Right lobe of liver (tissue), 6 donors: ENCODE measurements at regions not wholly inside any gene's neighbourhood (a gene's known extent, or its start where the extent isn't known, plus 50 kb on each side); places are given as distances from the start of the nearest gene placed in this dataset.

Source experiments
- ATAC-seq, 4 donors: fragments of 200-7000 bp; cut with Tn5 transposase; one replicate each; pipeline ENCODE4 v1.9.1; 2020; ENCODE audit warnings: mild to moderate bottlenecking in 4 of 4, moderate library complexity in 4 of 4
- DNase-seq, 3 donors: peaks; one replicate each; pipeline ENCODE4 v3.0.0-alpha.2; 2020
- H3K27ac ChIP-seq, 3 donors: fragments of 200-600 bp; one replicate each; pipeline ENCODE4 v1.8.0; 2022
- H3K27me3 ChIP-seq, 2 donors: fragments of 200-600 bp; one replicate each; pipeline ENCODE4 v1.8.0; 2022
- H3K36me3 ChIP-seq, 4 donors: fragments of 200-600 bp; sonication (generic) in 1 of 4; one replicate each; pipeline versions ENCODE4 v1.5.1 to v1.8.0; 2017 to 2022; ENCODE audit warnings: control low read depth in 1 of 4
- H3K4me1 ChIP-seq, 4 donors: fragments of 200-600 bp; sonication (generic) in 1 of 4; one replicate each; pipeline versions ENCODE4 v1.5.1 to v1.8.0; 2017 to 2022; ENCODE audit warnings: control low read depth in 1 of 4
- H3K4me3 ChIP-seq, 3 donors: fragments of 200-600 bp; one replicate each; pipeline ENCODE4 v1.8.0; 2022
- H3K9me3 ChIP-seq, 4 donors: fragments of 200-600 bp; sonication (generic) in 1 of 4; one replicate each; pipeline versions ENCODE4 v1.5.1 to v1.8.0; 2017 to 2022; ENCODE audit warnings: control low read depth in 1 of 4
- CTCF ChIP-seq, 4 donors: fragments of 200-600 bp in 3 of 4; fragments of 450-650 bp in 1 of 4; IDR thresholded peaks; one replicate each; pipeline versions ENCODE4 v1.5.1 to v1.8.0; 2016 to 2022; ENCODE audit warnings: antibody characterized with exemption in 4 of 4, mild to moderate bottlenecking in 2 of 4
- POLR2A ChIP-seq: fragments of 450-650 bp; IDR thresholded peaks from one replicate; pipeline ENCODE4 v1.6.1; 2017; ENCODE audit warnings: antibody characterized with exemption, mild to moderate bottlenecking
- WGBS: methylation state at CpG from one replicate; pipeline ENCODE4 v1.1.6; 2018; ENCODE audit warnings: low coverage, low lambda C conversion rate; ENCODE audit not compliant: insufficient coverage; ENCODE audit errors: missing lambda C conversion rate; 5-methylcytosine and 5-hydroxymethylcytosine counted together
- intact Hi-C, 2 donors: fragments of 100-400 bp; cut with DNase I; formaldehyde crosslinking; loops; one replicate each; pipeline versions ENCODE4 v1.11.2 to v1.14.1; 2022
- donor health status: DM: no; HTN: yes; CAD: no.
- donor health status: DM: no; HTN: no; CAD: no.
- donor health status: DM: no; HTN: no; CAD: no.
- donor health status: DM: no; HTN: yes; CAD: no.
- donor health status: DM: no; HTN: yes; CAD: no.

DNA sequence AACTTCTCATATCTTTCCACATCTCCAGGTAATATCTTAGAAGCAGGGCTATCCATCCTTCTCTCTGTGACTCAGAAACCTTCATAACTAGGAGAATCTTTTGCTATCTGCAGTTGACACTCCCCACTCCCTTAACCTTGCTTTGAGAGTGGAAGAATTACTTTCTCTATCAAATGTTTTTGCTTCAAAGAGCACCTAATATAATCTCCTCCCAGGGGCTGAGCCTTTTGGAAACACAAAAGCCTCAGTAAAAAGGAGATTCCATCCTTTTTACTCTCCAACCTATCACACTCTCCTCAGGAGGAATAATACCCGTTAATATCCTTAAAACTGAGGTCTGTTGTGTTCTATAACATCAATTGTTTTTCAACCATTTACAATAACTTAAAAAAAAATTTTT lies 94.9 kb upstream of the DNAJC10 start:
- WGBS = 38% methylated on average over 1 of the region's 1 CpG
- DNase-seq (no peak), ATAC-seq (no peak)
- H3K9me3 ChIP-seq = peaks cover 0 to 3% (median 0%) of the 10 kb centered on the region in 4 donors
- H3K27me3 ChIP-seq = no peaks in the 10 kb centered on the region
- no peak for TF ChIP-seq POLR2A
- TF ChIP-seq CTCF (IDR thresholded peaks at IDR 0.05) = no peak
- H3K4me3 ChIP-seq = no peak overlapping the region
- H3K36me3 ChIP-seq = no peaks in the 10 kb centered on the region
- H3K4me1 ChIP-seq = no peaks in the 10 kb centered on the region
- intact Hi-C loops = no loop called here
- H3K27ac ChIP-seq = no peak overlapping the region

- TF ChIP-seq CTCF (IDR thresholded peaks at IDR 0.05) (no peak), POLR2A (no peak)
- no peak for DNase-seq
- H3K4me1 ChIP-seq = no peaks in the 10 kb centered on the region
- H3K27me3 ChIP-seq = no peaks in the 10 kb centered on the region
- H3K36me3 ChIP-seq = no peaks in the 10 kb centered on the region
- H3K4me3 ChIP-seq = no peak overlapping the region
- H3K9me3 ChIP-seq = peaks cover 0 to 3% (median 0%) of the 10 kb centered on the region in 4 donors
- ATAC-seq = no peak
- intact Hi-C loops = no loop called here
- H3K27ac ChIP-seq = no peak overlapping the region
Observed at GRCh38 chr2:182621810-182622209, 94.2 kb upstream of the DNAJC10 start.

DNA sequence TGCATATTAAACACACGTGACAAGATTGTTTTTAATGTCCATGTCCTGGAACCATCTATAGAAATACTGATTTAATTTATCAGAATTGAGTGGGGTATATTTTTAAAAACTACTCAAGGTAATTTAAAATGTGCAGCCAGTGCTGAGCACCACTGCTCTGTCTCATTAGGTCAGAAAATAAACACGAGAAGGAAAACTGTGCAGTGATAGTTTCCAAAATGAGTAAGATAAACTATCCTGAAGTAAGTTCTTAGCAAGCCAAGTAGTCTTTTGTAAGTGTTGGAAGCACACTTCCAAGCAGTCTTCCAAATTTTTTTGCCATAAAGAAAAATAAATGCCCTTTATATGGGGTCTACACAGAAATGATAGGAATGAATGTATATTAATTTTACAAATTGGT lies 93.8 kb upstream of the DNAJC10 start:
- Histone ChIP-seq H3K9me3 (peaks cover 0 to 3% (median 0%) of the 10 kb centered on the region in 4 donors), H3K27me3 (no peaks in the 10 kb centered on the region), H3K4me3 (no peak overlapping the region), H3K4me1 (no peaks in the 10 kb centered on the region), H3K27ac (no peak overlapping the region), H3K36me3 (no peaks in the 10 kb centered on the region)
- TF ChIP-seq POLR2A (no peak), CTCF (IDR thresholded peaks at IDR 0.05) (no peak)
- 66% methylated on average over 2 of the region's 2 CpGs for WGBS
- no peak for ATAC-seq
- intact Hi-C loops = no loop called here
- no peak for DNase-seq

DNA sequence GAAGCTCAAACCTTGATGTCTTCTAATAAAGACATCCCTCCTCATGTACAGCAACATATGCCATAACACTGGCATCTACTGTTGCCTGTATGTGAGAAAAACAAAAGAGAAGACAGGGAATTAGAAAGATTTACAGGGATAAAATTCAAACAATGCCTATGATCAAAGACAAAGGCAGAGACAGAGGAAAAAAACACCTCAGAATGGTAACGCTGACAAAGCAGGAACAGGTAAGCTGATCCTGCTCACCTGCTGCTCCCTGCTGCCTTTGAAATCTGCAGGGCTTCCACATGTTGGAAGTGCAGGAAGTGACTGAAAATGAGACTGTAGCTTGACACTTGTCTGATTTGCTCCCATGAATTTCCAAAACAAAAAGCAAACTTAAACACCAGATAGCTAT lies 90.2 kb upstream of the DNAJC10 start:
- Histone ChIP-seq H3K36me3 (no peaks in the 10 kb centered on the region), H3K9me3 (no peaks in the 10 kb centered on the region), H3K27me3 (no peaks in the 10 kb centered on the region), H3K4me1 (no peaks in the 10 kb centered on the region), H3K27ac (no peak overlapping the region), H3K4me3 (no peak overlapping the region)
- intact Hi-C loops = no loop called here
- WGBS = 29% methylated on average over 1 of the region's 1 CpG
- TF ChIP-seq CTCF (IDR thresholded peaks at IDR 0.05) (no peak), POLR2A (no peak)
- ATAC-seq (no peak), DNase-seq (no peak)

DNA sequence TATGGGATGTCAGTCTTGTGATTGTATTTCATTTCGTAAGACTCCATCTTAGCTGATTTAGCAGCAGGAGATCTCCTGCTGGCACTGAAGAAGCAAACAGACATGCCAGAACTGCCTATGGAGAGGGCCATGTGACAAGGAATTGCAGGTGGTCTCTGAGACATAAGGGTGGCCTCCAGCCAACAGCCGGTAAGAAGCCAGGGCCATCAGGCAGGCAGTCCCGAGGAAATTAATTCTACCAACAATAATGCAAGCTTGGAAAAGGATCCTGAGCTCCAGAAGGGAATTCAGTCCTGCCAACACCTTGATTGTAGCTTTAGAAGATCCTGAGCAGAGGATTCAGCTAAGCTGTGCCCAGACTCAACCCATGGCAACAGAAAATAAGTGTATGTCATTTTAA lies 87.1 kb upstream of the DNAJC10 start:
- H3K27me3 ChIP-seq = no peaks in the 10 kb centered on the region
- intact Hi-C loops = no loop called here
- TF ChIP-seq CTCF (IDR thresholded peaks at IDR 0.05) (no peak), POLR2A (no peak)
- 79% methylated on average over 3 of the region's 3 CpGs for WGBS
- H3K27ac ChIP-seq = no peak overlapping the region
- no peaks in the 10 kb centered on the region for H3K36me3 ChIP-seq
- H3K4me1 ChIP-seq = no peaks in the 10 kb centered on the region
- DNase-seq = no peak
- ATAC-seq = no peak
- H3K9me3 ChIP-seq = no peaks in the 10 kb centered on the region
- no peak overlapping the region for H3K4me3 ChIP-seq
